Parathyroid adenoma (tissue), 2 donors: ENCODE measurements at regions not wholly inside any gene's neighbourhood (a gene's known extent, or its start where the extent isn't known, plus 50 kb on each side); places are given as distances from the start of the nearest gene placed in this dataset.
A peak's percentile ranks its signal among the peaks of the same experiment; 100 is the strongest.
"Not testable (repeated sequence)": the region's sequence is repeated elsewhere in the genome, so short reads cannot be mapped to it uniquely, and the experiment has no call there.

Source experiments
- H2AFZ ChIP-seq: fragments of 300-600 bp; sonication (generic); one replicate; pipeline ENCODE4 v1.7.0; 2017; ENCODE audit warnings: antibody characterized with exemption, mild to moderate bottlenecking
- H3K27ac ChIP-seq: fragments of 300-600 bp; sonication (generic); one replicate; pipeline ENCODE4 v1.7.0; 2017
- H3K27me3 ChIP-seq: fragments of 300-600 bp; sonication (generic); one replicate; pipeline ENCODE4 v1.7.0; 2017; ENCODE audit warnings: low read length; ENCODE audit not compliant: control insufficient read depth, insufficient read depth
- H3K36me3 ChIP-seq: fragments of 300-600 bp; sonication (generic); one replicate; pipeline ENCODE4 v1.7.0; 2017; ENCODE audit warnings: low read length; ENCODE audit not compliant: control insufficient read depth, insufficient read depth
- H3K4me1 ChIP-seq: fragments of 300-600 bp; sonication (generic); one replicate; pipeline ENCODE4 v1.7.0; 2017; ENCODE audit warnings: control low read depth
- H3K4me2 ChIP-seq: fragments of 300-600 bp; sonication (generic); one replicate; pipeline ENCODE4 v1.7.0; 2017; ENCODE audit warnings: low read length
- H3K4me3 ChIP-seq: fragments of 300-600 bp; sonication (generic); one replicate; pipeline ENCODE4 v1.7.0; 2017; ENCODE audit warnings: low read depth, low read length
- H3K79me2 ChIP-seq: fragments of 300-600 bp; sonication (generic); one replicate; pipeline ENCODE4 v1.7.0; 2017; ENCODE audit warnings: control low read depth
- H3K9ac ChIP-seq: fragments of 300-600 bp; sonication (generic); one replicate; pipeline ENCODE4 v1.7.0; 2017; ENCODE audit warnings: mild to moderate bottlenecking
- H3K9me3 ChIP-seq: fragments of 300-600 bp; sonication (generic); one replicate; pipeline ENCODE4 v1.7.0; 2017; ENCODE audit warnings: low read length; ENCODE audit not compliant: control insufficient read depth
- CTCF ChIP-seq: fragments of 300-600 bp; sonication (generic); IDR thresholded peaks from one replicate; pipeline ENCODE4 v1.7.0; 2017; ENCODE audit warnings: antibody characterized with exemption, mild to moderate bottlenecking
- donor health status: primary hyperparathyroidism.

GRCh38 chr1:117757668-117758067 lies 151.8 kb downstream of the TENT5C start:
- H3K27me3 ChIP-seq = no peaks in the 10 kb centered on the region
- TF ChIP-seq CTCF = no peak
- H3K4me2 ChIP-seq = no peak overlapping the region
- no peak overlapping the region for H3K27ac ChIP-seq
- no peaks in the 10 kb centered on the region for H3K36me3 ChIP-seq
- peaks cover 4% of the 10 kb centered on the region for H3K4me1 ChIP-seq
- H2AFZ ChIP-seq = no peak overlapping the region
- no peak overlapping the region for H3K4me3 ChIP-seq
- H3K9ac ChIP-seq = no peak overlapping the region
- H3K79me2 ChIP-seq = no peaks in the 10 kb centered on the region
- H3K9me3 ChIP-seq = no peaks in the 10 kb centered on the region

- Histone ChIP-seq H3K9me3 (no peaks in the 10 kb centered on the region), H2AFZ (peak overlapping the region; percentile 77), H3K4me2 (peak overlapping the region; percentile 94), H3K36me3 (no peaks in the 10 kb centered on the region), H3K27me3 (no peaks in the 10 kb centered on the region), H3K9ac (no peak overlapping the region), H3K4me1 (peaks cover 4% of the 10 kb centered on the region), H3K27ac (no peak overlapping the region), H3K79me2 (no peaks in the 10 kb centered on the region), H3K4me3 (peak overlapping the region; percentile 51)
- peak; percentile 73 for TF ChIP-seq CTCF
Measured at GRCh38 chr1:117758444-117759316, 152.8 kb downstream of the TENT5C start.

- Histone ChIP-seq H3K9ac (no peak overlapping the region), H2AFZ (no peak overlapping the region), H3K79me2 (no peaks in the 10 kb centered on the region), H3K36me3 (no peaks in the 10 kb centered on the region), H3K9me3 (no peaks in the 10 kb centered on the region), H3K4me2 (no peak overlapping the region), H3K27me3 (no peaks in the 10 kb centered on the region), H3K4me3 (no peak overlapping the region), H3K4me1 (peaks cover 4% of the 10 kb centered on the region), H3K27ac (no peak overlapping the region)
- TF ChIP-seq CTCF = no peak
Measured at GRCh38 chr1:117759535-117759934, 153.7 kb downstream of the TENT5C start.

- Histone ChIP-seq H3K4me3 (no peak overlapping the region), H3K4me1 (peaks cover 4% of the 10 kb centered on the region), H3K79me2 (no peaks in the 10 kb centered on the region), H3K36me3 (no peaks in the 10 kb centered on the region), H3K9ac (no peak overlapping the region), H2AFZ (no peak overlapping the region), H3K4me2 (no peak overlapping the region), H3K27ac (no peak overlapping the region), H3K9me3 (no peaks in the 10 kb centered on the region), H3K27me3 (no peaks in the 10 kb centered on the region)
- no peak for TF ChIP-seq CTCF
Measured at GRCh38 chr1:117760069-117760468, 154.2 kb downstream of the TENT5C start.

GRCh38 chr1:117760485-117760884 lies 154.6 kb downstream of the TENT5C start:
- H3K27ac ChIP-seq = no peak overlapping the region
- H3K79me2 ChIP-seq = no peaks in the 10 kb centered on the region
- no peak overlapping the region for H3K4me3 ChIP-seq
- no peaks in the 10 kb centered on the region for H3K36me3 ChIP-seq
- no peaks in the 10 kb centered on the region for H3K27me3 ChIP-seq
- no peak overlapping the region for H3K9ac ChIP-seq
- H3K9me3 ChIP-seq = no peaks in the 10 kb centered on the region
- no peak for TF ChIP-seq CTCF
- no peak overlapping the region for H3K4me2 ChIP-seq
- no peak overlapping the region for H2AFZ ChIP-seq
- H3K4me1 ChIP-seq = peaks cover 4% of the 10 kb centered on the region

GRCh38 chr1:117767756-117768155 lies 161.7 kb downstream of the GDAP2 start:
- not testable (repeated sequence) for H3K9me3 ChIP-seq, H3K27me3 ChIP-seq, H3K27ac ChIP-seq, H3K79me2 ChIP-seq, H3K4me3 ChIP-seq, H3K9ac ChIP-seq, H3K4me1 ChIP-seq, H3K4me2 ChIP-seq, H2AFZ ChIP-seq, H3K36me3 ChIP-seq
